ENCODE measurements at regions not wholly inside any gene's neighbourhood (a gene's known extent, or its start where the extent isn't known, plus 50 kb on each side); places are given as distances from the start of the nearest gene placed in this dataset.

DNA sequence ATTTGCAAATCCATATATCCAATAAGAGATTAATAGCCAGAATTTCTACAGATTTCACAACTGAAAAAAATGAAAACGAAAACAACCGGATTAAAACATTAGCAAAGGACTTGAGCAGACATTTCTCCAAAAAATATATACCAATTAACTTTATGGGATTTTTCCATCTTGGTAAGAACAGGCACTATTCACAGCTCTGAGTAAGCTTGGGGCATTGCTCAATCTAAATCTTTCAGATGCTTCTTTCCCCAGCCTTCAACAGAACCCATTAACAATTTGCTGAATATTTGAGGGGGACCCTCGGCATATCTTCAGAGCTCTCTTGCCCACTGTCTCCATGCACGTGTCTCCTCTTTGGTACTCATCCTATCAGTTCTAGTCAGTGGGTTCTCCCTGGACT lies 111.7 kb upstream of the CD93 start:
- TF ChIP-seq, protein P1, sequence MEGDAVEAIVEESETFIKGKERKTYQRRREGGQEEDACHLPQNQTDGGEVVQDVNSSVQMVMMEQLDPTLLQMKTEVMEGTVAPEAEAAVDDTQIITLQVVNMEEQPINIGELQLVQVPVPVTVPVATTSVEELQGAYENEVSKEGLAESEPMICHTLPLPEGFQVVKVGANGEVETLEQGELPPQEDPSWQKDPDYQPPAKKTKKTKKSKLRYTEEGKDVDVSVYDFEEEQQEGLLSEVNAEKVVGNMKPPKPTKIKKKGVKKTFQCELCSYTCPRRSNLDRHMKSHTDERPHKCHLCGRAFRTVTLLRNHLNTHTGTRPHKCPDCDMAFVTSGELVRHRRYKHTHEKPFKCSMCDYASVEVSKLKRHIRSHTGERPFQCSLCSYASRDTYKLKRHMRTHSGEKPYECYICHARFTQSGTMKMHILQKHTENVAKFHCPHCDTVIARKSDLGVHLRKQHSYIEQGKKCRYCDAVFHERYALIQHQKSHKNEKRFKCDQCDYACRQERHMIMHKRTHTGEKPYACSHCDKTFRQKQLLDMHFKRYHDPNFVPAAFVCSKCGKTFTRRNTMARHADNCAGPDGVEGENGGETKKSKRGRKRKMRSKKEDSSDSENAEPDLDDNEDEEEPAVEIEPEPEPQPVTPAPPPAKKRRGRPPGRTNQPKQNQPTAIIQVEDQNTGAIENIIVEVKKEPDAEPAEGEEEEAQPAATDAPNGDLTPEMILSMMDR (IDR thresholded peaks at IDR 0.05; ENCODE audit: control insufficient read depth, extremely low read depth, insufficient read depth) = no peak
- H3K4me3 ChIP-seq (ENCODE audit: low read depth, low read length) = no peak overlapping the region
- no peak for DNase-seq (ENCODE audit: low read depth)

DNA sequence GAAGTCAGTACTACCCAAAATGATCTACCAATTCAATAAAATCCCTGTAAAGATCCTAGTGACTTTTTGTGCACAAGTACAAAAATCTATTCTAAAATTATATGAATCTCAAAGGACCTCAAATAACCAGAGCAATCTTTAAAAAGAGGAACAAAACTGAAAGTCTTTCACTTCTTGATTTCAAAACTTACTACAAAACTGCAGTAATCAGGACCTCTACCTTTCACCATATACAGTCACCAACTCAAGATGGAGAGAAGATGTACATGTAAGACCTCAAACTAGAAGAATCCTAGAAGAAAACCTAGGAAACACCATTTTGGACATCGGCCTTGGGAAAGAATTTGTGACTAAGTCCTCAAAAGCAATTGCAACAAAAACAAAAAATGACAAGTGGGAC lies 109.5 kb upstream of the CD93 start:
- TF ChIP-seq, protein P1 (IDR thresholded peaks at IDR 0.05; ENCODE audit: control insufficient read depth, extremely low read depth, insufficient read depth) = no peak
- no peak for DNase-seq (ENCODE audit: low read depth)

DNA sequence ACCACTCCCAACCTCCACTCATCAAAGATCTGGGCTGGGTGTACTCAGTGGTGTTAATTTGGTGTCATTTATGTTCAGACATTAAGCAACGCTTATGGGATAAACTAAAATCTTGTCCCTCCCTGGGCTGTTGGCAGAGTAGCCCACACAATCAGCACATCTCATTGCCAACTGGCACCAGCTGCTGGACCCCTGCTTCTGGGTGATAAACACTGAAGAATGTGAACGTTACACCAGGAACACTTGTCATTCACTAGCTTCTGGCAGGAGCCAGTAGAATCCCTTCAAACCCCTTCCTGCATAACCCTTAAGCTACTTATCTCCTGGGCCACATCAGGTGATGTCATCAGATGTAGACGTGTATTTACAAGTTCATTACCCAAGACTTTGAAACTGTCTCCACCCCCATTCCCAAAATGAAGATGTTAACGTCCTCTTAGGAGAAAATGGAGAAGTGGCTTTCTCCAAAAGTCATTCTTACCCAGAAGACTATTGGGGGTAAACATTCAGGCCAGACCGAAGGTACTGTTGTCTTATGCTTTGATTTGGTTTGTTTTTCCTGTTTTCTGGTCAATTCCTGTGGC lies 107.8 kb upstream of the CD93 start:
- H3K4me3 ChIP-seq (ENCODE audit: low read depth, low read length) = no peak overlapping the region
- DNase-seq (ENCODE audit: low read depth) = no peak
- TF ChIP-seq, protein P1 (IDR thresholded peaks at IDR 0.05; ENCODE audit: control insufficient read depth, extremely low read depth, insufficient read depth) = no peak

More for the DNA sequence above, 109.5 kb upstream of the CD93 start:
- H3K4me3 ChIP-seq (ENCODE audit: low read depth, low read length) = no peak overlapping the region

DNA sequence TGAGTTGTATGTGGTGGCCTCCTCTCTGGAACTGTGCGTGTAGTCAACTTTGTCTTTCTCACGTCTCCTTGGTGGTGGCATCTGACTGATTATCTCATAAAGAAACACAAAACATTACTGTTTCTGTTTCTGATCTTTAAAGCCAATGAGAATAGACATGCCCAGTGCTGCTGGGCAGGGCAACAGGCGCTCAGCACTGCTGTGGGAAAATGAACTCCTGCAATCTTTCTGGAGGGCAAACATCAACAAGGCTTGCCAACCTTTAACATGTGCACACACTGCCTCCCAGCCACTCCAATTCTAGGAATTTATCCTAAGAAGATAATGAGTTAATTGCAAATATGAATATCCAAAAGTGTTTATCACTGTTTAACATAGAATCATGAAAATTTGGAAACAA lies 106.3 kb upstream of the CD93 start:
- TF ChIP-seq, protein P1 (IDR thresholded peaks at IDR 0.05; ENCODE audit: control insufficient read depth, extremely low read depth, insufficient read depth) = no peak
- DNase-seq (ENCODE audit: low read depth) = no peak
- H3K4me3 ChIP-seq (ENCODE audit: low read depth, low read length) = no peak overlapping the region

DNA sequence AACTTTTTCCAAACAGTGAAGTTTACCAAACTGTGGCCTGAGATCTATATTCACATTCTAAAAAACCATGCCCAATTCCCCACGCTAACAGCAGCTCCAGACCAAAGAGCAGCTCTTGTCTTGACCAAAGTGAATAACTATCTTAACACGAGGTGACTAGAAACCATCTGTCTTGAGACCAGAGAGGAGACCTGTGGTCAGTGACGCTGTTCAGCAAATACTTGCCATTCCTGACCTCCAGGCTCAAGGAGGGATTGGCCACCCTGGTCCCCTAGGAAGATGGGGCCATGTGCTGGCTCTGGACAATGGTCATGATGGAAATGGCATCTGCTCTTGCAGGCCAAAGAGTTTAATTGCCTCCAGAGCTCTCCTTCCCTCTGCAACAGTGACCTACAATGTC lies 104.4 kb upstream of the CD93 start:
- DNase-seq (ENCODE audit: low read depth) = no peak
- TF ChIP-seq, protein P1 (IDR thresholded peaks at IDR 0.05; ENCODE audit: control insufficient read depth, extremely low read depth, insufficient read depth) = no peak
- no peak overlapping the region for H3K4me3 ChIP-seq (ENCODE audit: low read depth, low read length)

DNA sequence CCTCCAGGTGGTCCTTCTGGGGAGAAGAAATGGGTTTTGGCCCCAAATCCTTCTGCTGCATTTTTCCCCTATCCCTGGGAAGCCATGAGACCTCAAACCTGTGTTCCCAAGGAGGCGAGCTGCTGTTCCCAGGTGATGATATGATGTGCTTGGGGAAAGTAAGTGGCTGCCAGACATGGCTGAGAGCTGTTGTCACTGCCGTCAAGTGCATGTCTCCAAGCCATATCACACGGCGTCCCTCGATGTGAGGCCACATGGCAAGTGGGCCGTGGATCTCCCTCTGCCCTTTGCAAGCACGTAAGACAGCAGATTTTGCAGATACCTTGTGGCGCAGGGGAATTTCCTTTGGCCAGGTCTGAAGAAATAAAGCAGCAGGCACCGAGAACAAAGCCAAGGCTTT lies 103.7 kb upstream of the CD93 start:
- no peak overlapping the region for H3K4me3 ChIP-seq (ENCODE audit: low read depth, low read length)
- DNase-seq (ENCODE audit: low read depth) = no peak
- TF ChIP-seq, protein P1 (IDR thresholded peaks at IDR 0.05; ENCODE audit: control insufficient read depth, extremely low read depth, insufficient read depth) = no peak

DNA sequence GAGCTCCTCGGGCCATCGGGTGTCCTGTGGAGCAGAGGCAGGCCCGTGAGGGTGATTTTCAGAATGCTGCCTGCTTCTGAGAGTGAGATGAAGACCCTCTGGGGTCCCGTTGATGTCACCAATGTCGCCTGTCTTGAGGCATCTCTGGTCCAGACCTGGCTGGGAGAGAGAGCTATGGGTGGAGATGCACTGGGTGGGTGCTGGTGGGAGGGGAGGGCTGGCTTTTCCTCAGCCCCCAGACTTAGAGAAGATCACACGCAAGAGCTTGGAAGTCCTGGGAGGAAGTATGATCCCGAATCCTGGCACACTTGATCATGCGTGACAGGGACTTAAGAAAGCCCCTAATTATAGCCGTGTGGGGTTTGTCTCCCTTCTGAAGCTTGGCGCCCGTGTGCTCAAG lies 103.2 kb upstream of the CD93 start:
- no peak overlapping the region for H3K4me3 ChIP-seq (ENCODE audit: low read depth, low read length)
- no peak for DNase-seq (ENCODE audit: low read depth)
- TF ChIP-seq, protein P1 (IDR thresholded peaks at IDR 0.05; ENCODE audit: control insufficient read depth, extremely low read depth, insufficient read depth) = no peak

Measured in LNCaP clone FGC (cell line).